NCI-H460 (cell line): ENCODE measurements at regions not wholly inside any gene's neighbourhood (a gene's known extent, or its start where the extent isn't known, plus 50 kb on each side); places are given as distances from the start of the nearest gene placed in this dataset.
"Not testable (repeated sequence)": the region's sequence is repeated elsewhere in the genome, so short reads cannot be mapped to it uniquely, and the experiment has no call there.

Experiments
- DNase-seq: peaks from one replicate; pipeline ENCODE4 v3.0.0-alpha.2; 2016; ENCODE audit warnings: low read depth; ENCODE audit errors: extremely low read depth

- DNase-seq = no peak
These were observed 189.9 kb upstream of the NDUFV2 start for GRCh38 chr18:8912348-8913326.

GRCh38 chr18:8913606-8914403 is 188.7 kb upstream of the NDUFV2 start:
- not testable (repeated sequence) for DNase-seq

DNA sequence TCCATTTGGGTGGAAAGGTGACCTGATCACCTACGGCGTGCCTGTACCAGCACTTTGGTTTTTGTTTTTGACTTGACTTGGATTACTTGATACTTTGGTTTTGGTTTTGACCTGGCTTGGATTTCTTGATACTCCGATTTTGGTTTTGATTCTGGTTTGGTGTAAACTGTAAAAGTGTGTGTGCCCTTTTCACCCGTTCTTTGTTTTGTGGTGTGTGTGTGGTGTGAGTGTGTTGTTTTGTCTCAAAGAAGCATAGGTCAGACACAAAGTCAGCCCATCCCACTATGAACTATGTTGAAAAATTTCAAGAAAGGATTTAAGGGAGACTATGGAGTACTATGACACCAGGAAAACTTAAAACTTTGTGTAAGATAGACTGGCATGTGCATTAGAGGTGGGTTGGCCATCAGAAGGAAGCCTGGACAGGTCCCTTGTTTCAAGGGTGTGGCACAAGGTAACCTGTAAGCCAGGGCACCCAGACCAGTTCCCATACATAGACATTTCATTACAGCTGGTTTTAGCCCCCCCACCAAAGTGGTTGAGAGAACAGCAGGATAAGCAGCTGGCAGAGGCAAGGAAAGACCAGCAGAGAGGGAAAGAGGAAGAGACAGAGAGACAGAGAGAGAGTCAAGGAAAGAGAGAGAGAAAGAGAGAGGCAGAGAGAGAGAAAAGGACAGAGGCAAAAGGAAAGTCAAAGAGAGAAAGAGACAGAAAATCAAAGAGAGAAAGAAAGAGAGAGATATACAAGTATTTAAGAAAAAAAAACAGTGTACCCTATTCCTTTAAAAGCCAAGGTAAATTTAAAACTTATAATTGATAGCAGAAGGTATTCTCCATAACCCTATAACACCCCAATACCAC is 187.9 kb upstream of the NDUFV2 start:
- DNase-seq = not testable (repeated sequence)

- not testable (repeated sequence) for DNase-seq
These were observed 181.4 kb upstream of the NDUFV2 start for GRCh38 chr18:8920856-8921787.

DNA sequence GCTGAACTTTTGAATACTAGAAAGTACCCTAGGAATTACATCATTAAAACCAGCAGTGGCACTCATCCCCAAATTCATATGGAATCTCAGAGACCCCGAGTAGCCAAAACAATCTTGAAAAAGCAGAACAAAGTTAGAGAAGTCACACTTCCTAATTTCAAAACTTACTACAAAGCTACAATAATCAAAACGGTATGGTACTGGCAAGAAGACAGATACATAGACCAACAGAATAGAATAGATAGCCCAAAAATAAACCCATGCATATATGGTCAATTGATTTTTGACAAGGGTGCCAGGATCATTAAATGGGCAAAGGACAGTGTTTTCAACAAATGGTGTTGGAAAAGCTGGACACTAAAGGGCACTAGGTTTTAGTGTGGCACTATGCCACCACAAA is 176.0 kb upstream of the NDUFV2 start:
- DNase-seq = no peak

DNA sequence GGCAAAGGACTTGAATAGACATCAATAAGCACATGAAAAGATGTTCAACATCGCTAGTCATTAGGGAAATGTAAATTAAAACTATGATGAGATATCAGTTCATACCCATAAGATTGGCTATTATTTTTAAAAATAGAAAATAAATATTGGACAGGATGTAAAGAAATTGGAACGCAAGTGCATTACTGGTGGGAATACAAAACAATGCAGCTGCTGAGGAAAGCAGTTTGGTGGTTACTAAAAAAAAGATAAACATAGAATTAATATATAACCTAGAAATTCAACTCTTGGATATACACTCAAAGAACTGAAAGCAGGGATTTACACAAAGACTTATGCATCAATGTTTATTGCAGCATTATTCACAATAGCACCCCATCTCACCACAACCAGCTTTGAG is 174.5 kb upstream of the NDUFV2 start:
- DNase-seq = no peak

DNA sequence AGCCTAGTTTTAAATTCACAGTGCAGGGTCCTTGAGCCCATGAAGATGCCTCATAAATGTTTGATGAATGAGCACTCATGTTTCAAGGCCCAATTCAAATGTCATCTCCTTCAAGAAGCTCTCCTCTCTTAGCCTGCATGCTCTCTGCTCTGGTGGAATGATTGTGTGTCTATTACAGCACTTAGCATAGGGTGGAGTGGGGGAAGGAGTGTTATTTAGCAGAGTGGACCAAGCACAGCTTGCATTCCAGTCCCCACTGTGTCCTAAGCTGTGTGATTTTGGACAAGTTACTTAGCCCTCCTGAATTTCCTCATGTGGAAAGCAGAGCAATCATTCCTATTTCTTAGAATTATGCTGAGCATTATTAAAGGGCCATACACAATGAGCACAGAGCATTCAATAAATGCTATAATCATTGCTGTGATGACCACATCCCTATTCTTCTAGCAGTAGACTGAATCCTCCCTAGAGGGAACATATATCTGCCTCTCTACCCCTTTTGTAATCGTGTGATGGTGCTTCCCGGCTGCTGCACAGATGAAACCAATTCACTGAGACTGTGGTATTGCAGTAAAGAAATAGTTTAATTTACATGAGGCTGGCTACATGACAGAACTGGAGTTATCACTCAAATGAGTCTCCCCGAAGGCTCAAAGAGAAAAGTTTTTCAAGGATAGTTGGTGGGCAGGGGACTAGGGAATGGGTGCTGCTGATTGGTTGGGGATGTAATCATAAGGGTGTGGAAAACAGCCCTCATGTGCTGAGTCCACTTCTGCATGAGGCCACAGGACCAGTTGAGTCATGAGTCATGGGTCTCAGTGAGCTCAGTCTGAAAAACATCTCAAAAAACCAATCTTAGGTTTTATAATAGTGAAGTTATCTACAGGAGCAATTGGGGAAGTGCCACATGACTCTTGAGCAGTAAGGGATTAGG is 173.4 kb upstream of the NDUFV2 start:
- DNase-seq = no peak

- DNase-seq = no peak
These were observed 171.4 kb upstream of the NDUFV2 start for GRCh38 chr18:8930990-8931616.

DNA sequence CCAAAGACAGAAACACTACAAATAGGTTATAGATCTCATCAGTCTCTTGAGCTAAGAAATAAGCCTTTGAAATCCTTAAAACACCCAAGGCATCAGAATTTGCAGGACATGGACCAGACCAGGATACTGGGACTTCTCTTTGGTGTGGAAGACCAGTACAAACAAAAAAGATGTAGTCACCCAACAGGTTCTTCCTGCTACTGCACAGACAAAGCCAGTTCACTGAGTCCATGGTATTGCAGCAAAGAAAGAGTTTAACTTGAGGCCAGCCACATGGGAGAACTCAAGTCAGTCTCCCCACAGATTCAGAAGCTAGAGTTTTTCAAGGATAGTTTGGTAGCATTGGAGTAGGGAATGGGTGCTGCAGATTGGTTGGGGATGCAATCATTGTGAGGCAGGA is 169.6 kb upstream of the NDUFV2 start:
- no peak for DNase-seq

- DNase-seq = no peak
These were observed 168.7 kb upstream of the NDUFV2 start for GRCh38 chr18:8933714-8934284.

DNA sequence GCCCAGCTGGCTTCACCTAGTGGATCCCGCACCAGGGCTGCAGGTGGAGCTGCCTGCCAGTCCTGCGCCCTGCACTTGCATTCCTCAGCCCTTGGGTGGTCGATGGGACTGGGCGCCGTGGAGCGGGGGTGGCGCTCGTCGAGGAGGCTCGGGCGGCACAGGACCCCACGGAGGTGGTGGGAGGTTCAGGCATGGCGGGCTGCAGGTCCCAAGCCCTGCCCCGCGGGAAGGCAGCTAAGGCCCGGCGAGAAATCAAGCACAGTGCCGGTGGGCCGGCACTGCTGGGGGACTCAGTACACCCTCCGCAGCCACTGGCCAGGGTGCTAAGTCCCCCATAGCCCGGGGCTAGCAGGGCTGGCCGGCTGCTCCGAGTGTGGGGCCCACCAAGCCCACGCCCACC is 167.2 kb upstream of the NDUFV2 start:
- DNase-seq = not testable (repeated sequence)

DNA sequence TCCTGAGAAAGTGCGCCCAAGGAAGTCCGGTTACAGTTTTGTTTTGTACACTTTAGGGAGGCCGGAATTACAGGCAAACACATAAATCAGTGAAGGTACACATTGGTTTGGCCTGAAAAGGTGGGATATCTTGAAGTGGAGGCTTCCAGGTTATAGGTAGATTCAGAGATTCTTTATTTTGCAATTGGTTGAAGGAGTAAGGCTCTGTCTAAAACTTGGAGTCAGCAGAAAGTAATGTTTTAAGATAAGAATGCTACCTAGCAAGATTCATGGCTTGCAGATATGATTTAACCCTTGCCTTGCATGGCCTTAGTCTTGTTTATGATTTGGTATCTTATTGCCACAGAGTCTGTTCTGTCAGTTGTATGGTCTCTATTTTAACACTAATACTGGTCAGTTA is 165.9 kb upstream of the NDUFV2 start:
- DNase-seq = no peak

GRCh38 chr18:8937160-8938094 is 165.1 kb upstream of the NDUFV2 start:
- DNase-seq = no peak

DNA sequence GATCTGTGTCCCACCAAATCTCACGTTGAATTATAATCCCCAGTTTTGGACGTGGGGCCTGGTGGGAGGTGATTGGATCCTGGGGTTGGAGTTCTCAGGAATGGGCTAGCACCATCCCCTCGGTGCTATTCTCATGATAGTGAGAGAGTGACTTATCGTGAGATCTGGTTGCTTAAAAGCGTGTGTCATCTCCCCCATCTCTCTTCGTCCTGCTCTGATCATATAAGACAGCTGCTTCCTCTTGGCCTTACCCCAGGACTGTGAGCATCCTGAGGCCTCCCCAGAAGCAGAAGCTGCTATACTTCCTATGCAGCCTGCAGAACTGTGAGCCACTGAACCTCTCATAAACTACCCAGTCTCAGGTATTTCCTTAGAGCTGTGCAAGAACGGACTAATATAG is 163.7 kb upstream of the NDUFV2 start:
- DNase-seq = no peak

DNA sequence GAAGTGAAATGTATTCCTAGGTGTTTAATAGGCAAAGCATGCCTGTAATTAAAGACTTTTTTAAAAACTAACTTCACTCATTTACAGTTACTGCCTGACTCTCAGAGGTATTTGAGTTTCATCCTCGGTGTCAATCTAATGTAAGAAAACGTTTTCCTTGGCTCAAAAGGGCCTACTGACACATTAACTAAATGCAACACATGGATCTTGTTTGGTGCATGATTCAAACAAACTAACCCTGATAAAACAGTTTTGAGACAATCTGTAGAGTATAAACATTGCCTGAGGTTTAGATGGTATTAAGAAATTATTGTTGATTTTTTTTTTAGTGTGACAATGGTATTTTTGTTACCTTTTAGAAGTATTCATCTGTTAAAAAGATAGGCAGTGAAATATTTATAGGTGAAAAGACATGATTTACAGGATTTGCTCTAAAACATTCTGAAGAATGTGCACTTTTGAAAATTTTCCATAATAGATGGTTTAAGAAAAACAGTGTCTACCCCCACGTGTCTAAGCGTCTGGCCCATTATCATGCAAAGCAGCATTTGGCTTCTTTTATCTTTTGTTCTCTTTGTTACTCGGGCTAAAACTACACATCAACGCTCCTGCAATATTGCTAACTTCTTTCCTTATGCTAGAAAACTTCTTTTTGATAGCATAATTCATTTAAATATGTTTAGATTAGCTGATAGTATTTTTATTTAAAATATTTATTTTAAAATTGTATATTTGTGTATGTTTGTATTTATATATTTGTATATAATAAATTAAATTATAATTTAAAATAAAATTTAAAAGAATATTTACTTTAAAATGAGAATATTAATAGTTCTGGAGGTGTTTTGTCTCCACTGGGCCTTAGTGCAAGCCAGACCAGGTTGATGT is 160.2 kb upstream of the NDUFV2 start:
- no peak for DNase-seq
